Putamen (tissue), 1 donor: ENCODE measurements at regions not wholly inside any gene's neighbourhood (a gene's known extent, or its start where the extent isn't known, plus 50 kb on each side); places are given as distances from the start of the nearest gene placed in this dataset.

Experiments used
- DNase-seq: peaks from one replicate; pipeline ENCODE4 v3.0.0-alpha.2; 2016; ENCODE audit warnings: low spot score

- DNase-seq = no peak
Observed at GRCh38 chr2:167900435-167901114, 346.8 kb downstream of the STK39 start.

- no peak for DNase-seq
Observed at GRCh38 chr2:167898340-167898739, 349.1 kb downstream of the STK39 start.

- DNase-seq = no peak
Observed at GRCh38 chr2:167891841-167892240, 355.6 kb downstream of the STK39 start.

GRCh38 chr2:167890739-167891138, 356.7 kb downstream of the STK39 start:
- DNase-seq = no peak

- DNase-seq = no peak
Observed at GRCh38 chr2:167880415-167880814, 367.0 kb downstream of the STK39 start.

GRCh38 chr2:167875529-167875928, 371.9 kb downstream of the STK39 start:
- no peak for DNase-seq

GRCh38 chr2:167874812-167875211, 372.6 kb downstream of the STK39 start:
- DNase-seq = no peak

- DNase-seq = no peak
Observed at GRCh38 chr2:167871286-167871685, 376.1 kb downstream of the STK39 start.

- DNase-seq = no peak
Observed at GRCh38 chr2:167869200-167869599, 378.2 kb downstream of the STK39 start.

- DNase-seq = no peak
Observed at GRCh38 chr2:167863377-167863776, 384.0 kb downstream of the STK39 start.

- peak; percentile 22 for DNase-seq
Observed at GRCh38 chr2:167862782-167863181, 384.6 kb downstream of the STK39 start.

- no peak for DNase-seq
Observed at GRCh38 chr2:167862296-167862695, 385.1 kb downstream of the STK39 start.

GRCh38 chr2:167861574-167862193, 385.7 kb downstream of the STK39 start:
- no peak for DNase-seq

- DNase-seq = no peak
Observed at GRCh38 chr2:167860082-167860481, 387.3 kb downstream of the STK39 start.

- no peak for DNase-seq
Observed at GRCh38 chr2:167859676-167860075, 387.7 kb downstream of the STK39 start.

- no peak for DNase-seq
Observed at GRCh38 chr2:167858086-167858485, 389.3 kb downstream of the STK39 start.

- DNase-seq = no peak
Observed at GRCh38 chr2:167857416-167857815, 390.0 kb downstream of the STK39 start.

- DNase-seq = no peak
Observed at GRCh38 chr2:167856190-167856589, 391.2 kb downstream of the STK39 start.

- DNase-seq = no peak
Observed at GRCh38 chr2:167855211-167855610, 392.2 kb downstream of the STK39 start.

GRCh38 chr2:167853717-167854116, 393.7 kb downstream of the STK39 start:
- no peak for DNase-seq

- no peak for DNase-seq
Observed at GRCh38 chr2:167851876-167852275, 395.5 kb downstream of the STK39 start.

- DNase-seq = no peak
Observed at GRCh38 chr2:167851323-167851860, 396.0 kb downstream of the STK39 start.

GRCh38 chr2:167844714-167845530, 402.5 kb downstream of the STK39 start:
- no peak for DNase-seq
